ENCODE measurements at regions not wholly inside any gene's neighbourhood (a gene's known extent, or its start where the extent isn't known, plus 50 kb on each side); places are given as distances from the start of the nearest gene placed in this dataset.

DNA sequence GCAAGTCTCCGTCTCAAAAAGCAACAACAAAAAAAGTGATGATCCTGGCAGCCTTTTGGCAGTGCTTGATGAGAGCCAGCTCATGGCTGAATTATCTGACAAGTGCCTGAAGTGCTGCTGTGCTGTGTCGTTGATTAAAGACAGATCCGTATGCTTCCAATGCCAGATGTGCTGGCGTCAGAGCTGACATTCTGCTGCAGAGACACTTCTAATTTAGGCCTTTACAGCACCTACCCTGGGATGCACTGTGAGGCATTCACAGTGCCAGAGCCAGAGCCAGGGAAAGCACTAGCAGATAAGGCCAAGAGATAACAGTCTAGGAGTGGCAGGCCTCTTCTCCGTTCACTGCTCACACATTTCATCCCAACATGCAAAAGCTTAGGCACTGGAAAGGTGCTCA, 995.5 kb downstream of the RAB28 start:
- H3K36me3 ChIP-seq (ENCODE audit: insufficient read depth, low read length, poor library complexity, severe bottlenecking): no peaks in the 10 kb centered on the region
- DNase-seq (ENCODE audit: low spot score): no peak
- TF ChIP-seq EZH2 (IDR thresholded peaks at IDR 0.05; ENCODE audit: borderline replicate concordance, low read depth, low read length, poor library complexity, severe bottlenecking): no peak
- TF ChIP-seq, protein P1, sequence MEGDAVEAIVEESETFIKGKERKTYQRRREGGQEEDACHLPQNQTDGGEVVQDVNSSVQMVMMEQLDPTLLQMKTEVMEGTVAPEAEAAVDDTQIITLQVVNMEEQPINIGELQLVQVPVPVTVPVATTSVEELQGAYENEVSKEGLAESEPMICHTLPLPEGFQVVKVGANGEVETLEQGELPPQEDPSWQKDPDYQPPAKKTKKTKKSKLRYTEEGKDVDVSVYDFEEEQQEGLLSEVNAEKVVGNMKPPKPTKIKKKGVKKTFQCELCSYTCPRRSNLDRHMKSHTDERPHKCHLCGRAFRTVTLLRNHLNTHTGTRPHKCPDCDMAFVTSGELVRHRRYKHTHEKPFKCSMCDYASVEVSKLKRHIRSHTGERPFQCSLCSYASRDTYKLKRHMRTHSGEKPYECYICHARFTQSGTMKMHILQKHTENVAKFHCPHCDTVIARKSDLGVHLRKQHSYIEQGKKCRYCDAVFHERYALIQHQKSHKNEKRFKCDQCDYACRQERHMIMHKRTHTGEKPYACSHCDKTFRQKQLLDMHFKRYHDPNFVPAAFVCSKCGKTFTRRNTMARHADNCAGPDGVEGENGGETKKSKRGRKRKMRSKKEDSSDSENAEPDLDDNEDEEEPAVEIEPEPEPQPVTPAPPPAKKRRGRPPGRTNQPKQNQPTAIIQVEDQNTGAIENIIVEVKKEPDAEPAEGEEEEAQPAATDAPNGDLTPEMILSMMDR (conservative IDR thresholded peaks at IDR 0.05; ENCODE audit: low read depth, low read length): no peak
- H3K27me3 ChIP-seq (replicated peaks; ENCODE audit: insufficient read depth, low read depth, low read length, poor library complexity): no peaks in the 10 kb centered on the region
- intact Hi-C loops (cut with micrococcal nuclease; ENCODE audit: unreplicated experiment): no loop called here
- H3K27ac ChIP-seq (ENCODE audit: low read depth, low read length, poor library complexity, severe bottlenecking): no peak overlapping the region
- H3K4me3 ChIP-seq (ENCODE audit: low read depth, low read length, poor library complexity, severe bottlenecking): no peak overlapping the region
- CTCF ChIA-PET: no interaction called here
- POLR2A ChIA-PET (ENCODE audit: low non-redundant PET): no interaction called here
- BruUV-seq (replicated peaks): no TSS peak
- no peaks in the 10 kb centered on the region for H3K4me1 ChIP-seq (ENCODE audit: insufficient read depth, low read length, poor library complexity, severe bottlenecking)
- H3K9me3 ChIP-seq (ENCODE audit: low read depth, low read length, poor library complexity, severe bottlenecking): peaks cover 7% of the 10 kb centered on the region

DNA sequence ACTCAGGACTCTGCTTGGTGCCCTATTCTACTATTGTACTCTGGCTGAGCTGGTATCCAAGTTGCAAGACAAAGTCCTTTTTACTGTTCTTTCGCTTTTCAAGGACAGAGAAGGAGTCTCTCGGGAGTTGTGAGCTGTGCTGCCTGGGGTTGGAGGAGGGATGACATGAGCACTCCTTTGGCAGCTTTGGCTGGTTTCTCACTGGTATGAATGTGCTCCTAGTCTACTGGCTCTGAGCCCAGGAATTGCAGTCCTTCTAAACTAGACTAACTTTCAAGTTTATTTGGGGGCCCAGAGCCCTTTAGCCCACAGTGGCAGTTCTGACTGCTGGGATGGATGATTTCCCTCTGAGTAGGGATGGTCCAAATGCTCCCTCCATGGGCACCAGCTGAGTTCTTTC, 997.1 kb downstream of the RAB28 start:
- Histone ChIP-seq H3K4me3 (ENCODE audit: low read depth, low read length, poor library complexity, severe bottlenecking) (no peak overlapping the region), H3K36me3 (ENCODE audit: insufficient read depth, low read length, poor library complexity, severe bottlenecking) (no peaks in the 10 kb centered on the region), H3K4me1 (ENCODE audit: insufficient read depth, low read length, poor library complexity, severe bottlenecking) (no peaks in the 10 kb centered on the region), H3K9me3 (ENCODE audit: low read depth, low read length, poor library complexity, severe bottlenecking) (peaks cover 7% of the 10 kb centered on the region), H3K27ac (ENCODE audit: low read depth, low read length, poor library complexity, severe bottlenecking) (no peak overlapping the region), H3K27me3 (replicated peaks; ENCODE audit: insufficient read depth, low read depth, low read length, poor library complexity) (no peaks in the 10 kb centered on the region)
- intact Hi-C loops (cut with micrococcal nuclease; ENCODE audit: unreplicated experiment): no loop called here
- CTCF ChIA-PET: no interaction called here
- DNase-seq (ENCODE audit: low spot score): no peak
- POLR2A ChIA-PET (ENCODE audit: low non-redundant PET): no interaction called here
- BruUV-seq (replicated peaks): no TSS peak
- no peak for TF ChIP-seq EZH2 (IDR thresholded peaks at IDR 0.05; ENCODE audit: borderline replicate concordance, low read depth, low read length, poor library complexity, severe bottlenecking)
- TF ChIP-seq, protein P1 (conservative IDR thresholded peaks at IDR 0.05; ENCODE audit: low read depth, low read length): no peak

DNA sequence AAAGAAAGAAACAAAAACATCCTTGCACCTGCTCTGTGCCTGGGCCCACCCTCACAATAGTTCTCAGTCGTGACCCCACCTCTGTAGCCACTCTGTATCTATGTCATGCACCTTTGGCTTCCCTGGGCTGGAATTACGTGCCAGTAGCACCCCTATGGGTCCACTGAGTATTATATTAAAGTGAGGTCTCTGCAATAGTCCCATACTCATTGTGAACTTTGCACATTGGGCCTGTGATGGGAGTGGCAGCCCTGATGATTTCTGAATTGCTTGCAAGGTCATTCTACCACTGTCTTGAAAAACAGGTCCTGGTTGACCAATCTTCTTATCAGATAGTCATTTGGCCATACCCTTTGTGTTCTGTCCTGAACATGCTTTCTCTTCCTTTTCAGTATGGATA, 1012.1 kb downstream of the RAB28 start:
- POLR2A ChIA-PET (ENCODE audit: low non-redundant PET): no interaction called here
- H3K27ac ChIP-seq (ENCODE audit: low read depth, low read length, poor library complexity, severe bottlenecking): no peak overlapping the region
- DNase-seq (ENCODE audit: low spot score): no peak
- H3K4me3 ChIP-seq (ENCODE audit: low read depth, low read length, poor library complexity, severe bottlenecking): no peak overlapping the region
- H3K27me3 ChIP-seq (replicated peaks; ENCODE audit: insufficient read depth, low read depth, low read length, poor library complexity): no peaks in the 10 kb centered on the region
- no peaks in the 10 kb centered on the region for H3K4me1 ChIP-seq (ENCODE audit: insufficient read depth, low read length, poor library complexity, severe bottlenecking)
- intact Hi-C loops (cut with micrococcal nuclease; ENCODE audit: unreplicated experiment): no loop called here
- peaks cover 24% of the 10 kb centered on the region for H3K9me3 ChIP-seq (ENCODE audit: low read depth, low read length, poor library complexity, severe bottlenecking)
- BruUV-seq (replicated peaks): no TSS peak
- TF ChIP-seq, protein P1 (conservative IDR thresholded peaks at IDR 0.05; ENCODE audit: low read depth, low read length): no peak
- no peak for TF ChIP-seq EZH2 (IDR thresholded peaks at IDR 0.05; ENCODE audit: borderline replicate concordance, low read depth, low read length, poor library complexity, severe bottlenecking)
- H3K36me3 ChIP-seq (ENCODE audit: insufficient read depth, low read length, poor library complexity, severe bottlenecking): no peaks in the 10 kb centered on the region
- CTCF ChIA-PET: no interaction called here

Data from A673 (cell line).